ENCODE measurements at regions not wholly inside any gene's neighbourhood (a gene's known extent, or its start where the extent isn't known, plus 50 kb on each side); places are given as distances from the start of the nearest gene placed in this dataset.

GRCh38 chr11:95375451-95375850 lies 144.4 kb upstream of the SESN3 start:
- no peak for DNase-seq

- DNase-seq: no peak
Measured at GRCh38 chr11:95374105-95374504, 143.1 kb upstream of the SESN3 start.

- no peak for DNase-seq
Measured at GRCh38 chr11:95373241-95373640, 142.2 kb upstream of the SESN3 start.

- DNase-seq: no peak
Measured at GRCh38 chr11:95372097-95372656, 141.2 kb upstream of the SESN3 start.

- DNase-seq: no peak
Measured at GRCh38 chr11:95371153-95371552, 140.2 kb upstream of the SESN3 start.

GRCh38 chr11:95367726-95368125 lies 136.7 kb upstream of the SESN3 start:
- no peak for DNase-seq

- no peak for DNase-seq
Measured at GRCh38 chr11:95365348-95365747, 134.3 kb upstream of the SESN3 start.

GRCh38 chr11:95364324-95365295 lies 133.6 kb upstream of the SESN3 start:
- no peak for DNase-seq

GRCh38 chr11:95363708-95364107 lies 132.7 kb upstream of the SESN3 start:
- DNase-seq: no peak

GRCh38 chr11:95363164-95363563 lies 132.2 kb upstream of the SESN3 start:
- DNase-seq: no peak

- DNase-seq: no peak
Measured at GRCh38 chr11:95361180-95361579, 130.2 kb upstream of the SESN3 start.

- DNase-seq: no peak
Measured at GRCh38 chr11:95360377-95361075, 129.5 kb upstream of the SESN3 start.

- no peak for DNase-seq
Measured at GRCh38 chr11:95359756-95360155, 128.8 kb upstream of the SESN3 start.

- no peak for DNase-seq
Measured at GRCh38 chr11:95359341-95359663, 128.3 kb upstream of the SESN3 start.

- no peak for DNase-seq
Measured at GRCh38 chr11:95358511-95359340, 127.7 kb upstream of the SESN3 start.

GRCh38 chr11:95354304-95354703 lies 123.3 kb upstream of the SESN3 start:
- no peak for DNase-seq

GRCh38 chr11:95353706-95354105 lies 122.7 kb upstream of the SESN3 start:
- DNase-seq: no peak

- no peak for DNase-seq
Measured at GRCh38 chr11:95352733-95353346, 121.8 kb upstream of the SESN3 start.

- DNase-seq: no peak
Measured at GRCh38 chr11:95349345-95349942, 118.4 kb upstream of the SESN3 start.

- no peak for DNase-seq
Measured at GRCh38 chr11:95346265-95346664, 115.3 kb upstream of the SESN3 start.

GRCh38 chr11:95345651-95346050 lies 114.6 kb upstream of the SESN3 start:
- DNase-seq: no peak

Data from CD4-positive, alpha-beta T cell treated with Interleukin-10 for 1 hour (primary cell).